OCI-LY1 (cell line): ENCODE measurements at regions not wholly inside any gene's neighbourhood (a gene's known extent, or its start where the extent isn't known, plus 50 kb on each side); places are given as distances from the start of the nearest gene placed in this dataset.

ENCODE experiments used
- CTCF ChIP-seq: fragments of 200-600 bp; sonication (generic), shearing (Covaris generic); IDR thresholded peaks from 2 replicates; pipeline ENCODE4 v1.5.1; 2017; ENCODE audit warnings: mild to moderate bottlenecking, antibody characterized with exemption, low read length, moderate library complexity, mixed read lengths
- EZH2 ChIP-seq: fragments of 200-600 bp; sonication (generic), shearing (Covaris generic); IDR thresholded peaks from 2 replicates; pipeline ENCODE4 v1.8.0; 2017; ENCODE audit warnings: borderline replicate concordance, mixed run types, mild to moderate bottlenecking, antibody characterized with exemption, low read length, moderate library complexity, mixed read lengths

- no peak for TF ChIP-seq CTCF
- TF ChIP-seq EZH2, result no peak
These were observed 1122.3 kb downstream of the BRD1 start for GRCh38 chr22:48705159-48705916.
